HCT116 (cell line): ENCODE measurements at regions not wholly inside any gene's neighbourhood (a gene's known extent, or its start where the extent isn't known, plus 50 kb on each side); places are given as distances from the start of the nearest gene placed in this dataset.

Experiments used
- ATAC-seq: fragments of 200-7000 bp; cut with Tn5 transposase; 2 replicates; pipeline ENCODE4 v1.9.1; 2020; ENCODE audit warnings: mild to moderate bottlenecking, moderate library complexity
- BruUV-seq: library from RNA; stranded (reverse); fragments of 400-500 nt; replicated peaks from 2 replicates; lab custom pipeline; 2021; lab: Mats Ljungman, UMichigan
- CTCF ChIA-PET: fragments of 300-600 bp; sonication (Branson Sonifier 250); formaldehyde crosslinking; loops from one replicate; lab custom pipeline; 2021; ENCODE audit warnings: antibody characterized with exemption; lab: Charles Lee
- POLR2A ChIA-PET: fragments of 300-600, 350-600 bp; sonication (Branson Sonifier 250); formaldehyde crosslinking; loops from one replicate; lab custom pipeline; 2021; ENCODE audit warnings: antibody characterized with exemption; lab: Charles Lee
- RAD21 ChIA-PET, 2 experiments: fragments of 300-600 bp; sonication (Branson Sonifier 250); formaldehyde crosslinking; loops; one replicate each; lab custom pipeline; 2023; ENCODE audit warnings: low total read pairs in 2 of 2; ENCODE audit not compliant: uncharacterized antibody in 2 of 2, unreplicated experiment in 2 of 2, low non-redundant PET in 1 of 2; lab: Charles Lee
- DNase-seq: peaks from one replicate; pipeline ENCODE4 v3.0.0-alpha.2; 2010; ENCODE audit warnings: low read depth, low spot score
- H2AFZ ChIP-seq: fragments of 200-600 bp; shearing (Covaris generic), sonication (generic); 2 replicates; pipeline ENCODE4 v1.6.1; 2017; ENCODE audit warnings: low read depth, mixed run types, mixed read lengths, antibody characterized with exemption, low read length; ENCODE audit not compliant: poor library complexity, severe bottlenecking
- H3K27ac ChIP-seq: 2 replicates; pipeline ENCODE4 v1.5.1; 2012; ENCODE audit warnings: low read depth, low read length
- H3K27me3 ChIP-seq: fragments of 200-600 bp; sonication (generic); 2 replicates; pipeline ENCODE4 v1.6.1; 2016; ENCODE audit warnings: mixed run types, low read length, mixed read lengths; ENCODE audit not compliant: insufficient read depth
- H3K36me3 ChIP-seq, 2 experiments: fragments of 200-500 bp in 1 of 2; fragments of 200-600 bp in 1 of 2; sonication (Bioruptor generic) in 1 of 2; sonication (generic) in 1 of 2; 2 replicates each; pipeline versions ENCODE4 v1.5.1 to v1.6.1; 2014 to 2016; ENCODE audit warnings: low read length in 2 of 2, inconsistent platforms in 1 of 2, mixed read lengths in 1 of 2, mixed run types in 1 of 2; ENCODE audit not compliant: insufficient read depth in 2 of 2, control insufficient read depth in 1 of 2
- H3K4me1 ChIP-seq, 2 experiments: fragments of 200-600 bp in 1 of 2; sonication (generic) in 1 of 2; 2 replicates each; pipeline versions ENCODE4 v1.5.1 to v1.6.1; 2012 to 2017; ENCODE audit warnings: low read length in 2 of 2, inconsistent platforms in 1 of 2, mild to moderate bottlenecking in 1 of 2, mixed read lengths in 1 of 2, mixed run types in 1 of 2, moderate library complexity in 1 of 2; ENCODE audit not compliant: insufficient read depth in 2 of 2, control insufficient read depth in 1 of 2
- H3K4me2 ChIP-seq: fragments of 200-600 bp; sonication (generic); 2 replicates; pipeline ENCODE4 v1.6.1; 2017; ENCODE audit warnings: mixed run types, low read length, mixed read lengths
- H3K4me3 ChIP-seq, 2 experiments: fragments of 200-600 bp in 1 of 2; sonication (generic) in 1 of 2; replicated peaks in 1 of 2; 2 replicates each; pipeline ENCODE4 v1.5.1; 2011 to 2016; ENCODE audit warnings: low read length in 2 of 2, control low read depth in 1 of 2, low read depth in 1 of 2, mild to moderate bottlenecking in 1 of 2, mixed read lengths in 1 of 2, mixed run types in 1 of 2
- H3K79me2 ChIP-seq: fragments of 200-600 bp; sonication (generic); 2 replicates; pipeline ENCODE4 v1.6.1; 2017; ENCODE audit warnings: mild to moderate bottlenecking, mixed run types, low read length, moderate library complexity, mixed read lengths; ENCODE audit not compliant: insufficient read depth
- H3K9ac ChIP-seq: fragments of 200-600 bp; sonication (generic); 2 replicates; pipeline ENCODE4 v1.6.1; 2016; ENCODE audit warnings: low read length, mixed read lengths
- H3K9me2 ChIP-seq: fragments of 200-600 bp; sonication (generic), shearing (Covaris generic); 2 replicates; pipeline ENCODE4 v1.6.1; 2017; ENCODE audit warnings: mixed run types, mild to moderate bottlenecking, moderate library complexity; ENCODE audit not compliant: insufficient read depth
- H3K9me3 ChIP-seq, 2 experiments: fragments of 200-500 bp in 1 of 2; fragments of 200-600 bp in 1 of 2; sonication (Bioruptor generic) in 1 of 2; sonication (generic) in 1 of 2; 2 replicates each; pipeline ENCODE4 v1.6.1; 2014 to 2017; ENCODE audit warnings: low read length in 2 of 2, mixed read lengths in 2 of 2, inconsistent platforms in 1 of 2, low read depth in 1 of 2, mild to moderate bottlenecking in 1 of 2, mixed run types in 1 of 2, moderate library complexity in 1 of 2; ENCODE audit not compliant: control insufficient read depth in 1 of 2, insufficient read depth in 1 of 2
- H4K20me1 ChIP-seq: fragments of 200-600 bp; sonication (generic), shearing (Covaris generic); 2 replicates; pipeline ENCODE4 v1.6.1; 2017; ENCODE audit warnings: mixed run types, mild to moderate bottlenecking, moderate library complexity; ENCODE audit not compliant: insufficient read depth
- CBX3 ChIP-seq: IDR thresholded peaks from 2 replicates; pipeline ENCODE4 v1.6.1; 2012; ENCODE audit warnings: low read depth
- CEBPB ChIP-seq: IDR thresholded peaks from 2 replicates; pipeline ENCODE4 v1.6.1; 2012; ENCODE audit warnings: low read depth
- EGR1 ChIP-seq: IDR thresholded peaks from 2 replicates; pipeline ENCODE4 v1.6.1; 2012; ENCODE audit warnings: low read depth
- ELF1 ChIP-seq: IDR thresholded peaks from 2 replicates; pipeline ENCODE4 v1.6.1; 2012; ENCODE audit warnings: low read depth, borderline replicate concordance
- EZH2 ChIP-seq: fragments of 200-600 bp; sonication (generic); IDR thresholded peaks from 2 replicates; pipeline ENCODE4 v1.6.1; 2017; ENCODE audit warnings: antibody characterized with exemption, mixed run types
- EZH2phosphoT487 ChIP-seq: fragments of 200-600 bp; IDR thresholded peaks from 2 replicates; pipeline ENCODE4 v1.6.1; 2018; ENCODE audit warnings: antibody characterized with exemption, borderline replicate concordance
- FOSL1 ChIP-seq: IDR thresholded peaks from 2 replicates; pipeline ENCODE4 v1.6.1; 2012; ENCODE audit warnings: low read depth
- JUND ChIP-seq: IDR thresholded peaks from 2 replicates; pipeline ENCODE4 v1.6.1; 2012
- POLR2A ChIP-seq: IDR thresholded peaks from 2 replicates; pipeline ENCODE4 v1.7.0; 2011; ENCODE audit warnings: borderline replicate concordance; ENCODE audit not compliant: insufficient read depth, insufficient read length; ENCODE audit errors: extremely low read depth
- POLR2AphosphoS5 ChIP-seq: IDR thresholded peaks from 2 replicates; pipeline ENCODE4 v1.6.1; 2011; ENCODE audit warnings: mild to moderate bottlenecking, low read depth, low read length, moderate library complexity
- RAD21 ChIP-seq: IDR thresholded peaks from 2 replicates; pipeline ENCODE4 v1.6.1; 2012; ENCODE audit warnings: low read depth, mild to moderate bottlenecking
- SIN3A ChIP-seq: IDR thresholded peaks from 2 replicates; pipeline ENCODE4 v1.6.1; 2012; ENCODE audit warnings: low read depth
- SP1 ChIP-seq: IDR thresholded peaks from 2 replicates; pipeline ENCODE4 v1.6.1; 2012; ENCODE audit warnings: low read depth
- ZFX ChIP-seq: fragments of 450-650 bp; IDR thresholded peaks from 2 replicates; pipeline ENCODE4 v1.6.1; 2017
- ZNF274 ChIP-seq: fragments of 200-500 bp; sonication (Bioruptor generic); IDR thresholded peaks from 2 replicates; pipeline ENCODE4 v1.6.1; 2014; ENCODE audit warnings: mild to moderate bottlenecking, low read depth, low read length, inconsistent platforms
- intact Hi-C: fragments of 100-400 bp; cut with micrococcal nuclease; formaldehyde crosslinking; loops from 2 replicates; pipeline ENCODE4 v1.10.0; 2022
- TF ChIP-seq, protein P1 (sequence below): IDR thresholded peaks from 2 replicates; pipeline ENCODE4 v1.6.1; 2012
- TF ChIP-seq, protein P2 (sequence below): IDR thresholded peaks from 2 replicates; pipeline ENCODE4 v1.6.1; 2012
- TF ChIP-seq, protein P3 (sequence below): IDR thresholded peaks from 2 replicates; pipeline ENCODE4 v1.6.1; 2012; ENCODE audit warnings: low read depth
- TF ChIP-seq, protein P4 (sequence below): IDR thresholded peaks from 2 replicates; pipeline ENCODE4 v1.6.1; 2011; ENCODE audit warnings: mild to moderate bottlenecking, low read length, moderate library complexity; ENCODE audit not compliant: insufficient replicate concordance; ENCODE audit errors: extremely low read depth

DNA sequence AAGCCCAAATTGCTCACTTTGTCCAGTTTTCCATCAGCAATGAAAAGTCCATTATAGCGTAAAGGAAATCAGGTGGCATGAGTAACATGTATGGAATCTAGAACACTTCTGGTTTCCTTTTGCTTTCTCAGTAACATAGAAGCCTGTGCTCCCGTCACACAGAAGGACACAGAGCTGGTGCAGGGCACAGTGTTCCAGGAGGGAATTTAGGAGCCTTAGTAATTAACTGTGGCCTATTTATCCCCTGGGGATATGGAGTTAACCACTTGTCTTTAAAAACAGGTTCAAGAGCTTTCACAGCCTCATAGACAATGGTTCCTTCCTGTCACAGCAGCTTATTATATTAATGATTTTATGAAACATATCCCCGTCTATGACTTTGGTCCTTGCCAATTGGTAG lies 189.9 kb downstream of the NEBL start:
- H3K9me3 ChIP-seq = no peaks in the 10 kb centered on the region
- no peak overlapping the region for H3K9ac ChIP-seq
- no peaks in the 10 kb centered on the region for H3K4me1 ChIP-seq
- H3K79me2 ChIP-seq = no peaks in the 10 kb centered on the region
- intact Hi-C loops = no loop called here
- ChIA-PET POLR2A (no interaction called here), CTCF (no interaction called here), RAD21 (no interaction called here)
- no peaks in the 10 kb centered on the region for H4K20me1 ChIP-seq
- H3K36me3 ChIP-seq = no peaks in the 10 kb centered on the region
- H2AFZ ChIP-seq = no peak overlapping the region
- ATAC-seq = no peak
- BruUV-seq = no TSS peak
- no peak for DNase-seq
- H3K4me2 ChIP-seq = no peak overlapping the region
- no peaks in the 10 kb centered on the region; the same call in 1 of the 2 replicates for H3K27me3 ChIP-seq
- no peaks in the 10 kb centered on the region for H3K9me2 ChIP-seq
- no peak for TF ChIP-seq ZNF274
- no peak for TF ChIP-seq EGR1
- no peak for TF ChIP-seq CEBPB
- TF ChIP-seq, protein P1, sequence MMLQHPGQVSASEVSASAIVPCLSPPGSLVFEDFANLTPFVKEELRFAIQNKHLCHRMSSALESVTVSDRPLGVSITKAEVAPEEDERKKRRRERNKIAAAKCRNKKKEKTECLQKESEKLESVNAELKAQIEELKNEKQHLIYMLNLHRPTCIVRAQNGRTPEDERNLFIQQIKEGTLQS = no peak
- no peak for TF ChIP-seq FOSL1
- no peak for TF ChIP-seq SP1
- TF ChIP-seq, protein P2, sequence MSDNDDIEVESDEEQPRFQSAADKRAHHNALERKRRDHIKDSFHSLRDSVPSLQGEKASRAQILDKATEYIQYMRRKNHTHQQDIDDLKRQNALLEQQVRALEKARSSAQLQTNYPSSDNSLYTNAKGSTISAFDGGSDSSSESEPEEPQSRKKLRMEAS = no peak
- TF ChIP-seq EZH2phosphoT487 = no peak
- no peak for TF ChIP-seq ELF1
- TF ChIP-seq CBX3 = no peak
- TF ChIP-seq POLR2A = no peak
- TF ChIP-seq SIN3A = no peak
- TF ChIP-seq, protein P3, sequence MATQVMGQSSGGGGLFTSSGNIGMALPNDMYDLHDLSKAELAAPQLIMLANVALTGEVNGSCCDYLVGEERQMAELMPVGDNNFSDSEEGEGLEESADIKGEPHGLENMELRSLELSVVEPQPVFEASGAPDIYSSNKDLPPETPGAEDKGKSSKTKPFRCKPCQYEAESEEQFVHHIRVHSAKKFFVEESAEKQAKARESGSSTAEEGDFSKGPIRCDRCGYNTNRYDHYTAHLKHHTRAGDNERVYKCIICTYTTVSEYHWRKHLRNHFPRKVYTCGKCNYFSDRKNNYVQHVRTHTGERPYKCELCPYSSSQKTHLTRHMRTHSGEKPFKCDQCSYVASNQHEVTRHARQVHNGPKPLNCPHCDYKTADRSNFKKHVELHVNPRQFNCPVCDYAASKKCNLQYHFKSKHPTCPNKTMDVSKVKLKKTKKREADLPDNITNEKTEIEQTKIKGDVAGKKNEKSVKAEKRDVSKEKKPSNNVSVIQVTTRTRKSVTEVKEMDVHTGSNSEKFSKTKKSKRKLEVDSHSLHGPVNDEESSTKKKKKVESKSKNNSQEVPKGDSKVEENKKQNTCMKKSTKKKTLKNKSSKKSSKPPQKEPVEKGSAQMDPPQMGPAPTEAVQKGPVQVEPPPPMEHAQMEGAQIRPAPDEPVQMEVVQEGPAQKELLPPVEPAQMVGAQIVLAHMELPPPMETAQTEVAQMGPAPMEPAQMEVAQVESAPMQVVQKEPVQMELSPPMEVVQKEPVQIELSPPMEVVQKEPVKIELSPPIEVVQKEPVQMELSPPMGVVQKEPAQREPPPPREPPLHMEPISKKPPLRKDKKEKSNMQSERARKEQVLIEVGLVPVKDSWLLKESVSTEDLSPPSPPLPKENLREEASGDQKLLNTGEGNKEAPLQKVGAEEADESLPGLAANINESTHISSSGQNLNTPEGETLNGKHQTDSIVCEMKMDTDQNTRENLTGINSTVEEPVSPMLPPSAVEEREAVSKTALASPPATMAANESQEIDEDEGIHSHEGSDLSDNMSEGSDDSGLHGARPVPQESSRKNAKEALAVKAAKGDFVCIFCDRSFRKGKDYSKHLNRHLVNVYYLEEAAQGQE = no peak
- no peak for TF ChIP-seq ZFX
- TF ChIP-seq POLR2AphosphoS5 = no peak
- no peak for TF ChIP-seq RAD21
- TF ChIP-seq, protein P4, sequence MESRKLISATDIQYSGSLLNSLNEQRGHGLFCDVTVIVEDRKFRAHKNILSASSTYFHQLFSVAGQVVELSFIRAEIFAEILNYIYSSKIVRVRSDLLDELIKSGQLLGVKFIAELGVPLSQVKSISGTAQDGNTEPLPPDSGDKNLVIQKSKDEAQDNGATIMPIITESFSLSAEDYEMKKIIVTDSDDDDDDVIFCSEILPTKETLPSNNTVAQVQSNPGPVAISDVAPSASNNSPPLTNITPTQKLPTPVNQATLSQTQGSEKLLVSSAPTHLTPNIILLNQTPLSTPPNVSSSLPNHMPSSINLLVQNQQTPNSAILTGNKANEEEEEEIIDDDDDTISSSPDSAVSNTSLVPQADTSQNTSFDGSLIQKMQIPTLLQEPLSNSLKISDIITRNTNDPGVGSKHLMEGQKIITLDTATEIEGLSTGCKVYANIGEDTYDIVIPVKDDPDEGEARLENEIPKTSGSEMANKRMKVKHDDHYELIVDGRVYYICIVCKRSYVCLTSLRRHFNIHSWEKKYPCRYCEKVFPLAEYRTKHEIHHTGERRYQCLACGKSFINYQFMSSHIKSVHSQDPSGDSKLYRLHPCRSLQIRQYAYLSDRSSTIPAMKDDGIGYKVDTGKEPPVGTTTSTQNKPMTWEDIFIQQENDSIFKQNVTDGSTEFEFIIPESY = no peak
- no peak for TF ChIP-seq JUND
- no peak for TF ChIP-seq EZH2
- H3K27ac ChIP-seq = no peak overlapping the region
- no peak overlapping the region for H3K4me3 ChIP-seq
